PC-9 (cell line): ENCODE measurements at regions not wholly inside any gene's neighbourhood (a gene's known extent, or its start where the extent isn't known, plus 50 kb on each side); places are given as distances from the start of the nearest gene placed in this dataset.

Experiments used
- BruUV-seq: library from RNA; stranded (reverse); fragments of 400-500 nt; replicated peaks from 2 replicates; lab custom pipeline; 2021; lab: Mats Ljungman, UMichigan
- CTCF ChIA-PET: fragments of 300-600 bp; sonication (Branson Sonifier 250); formaldehyde crosslinking; loops from one replicate; lab custom pipeline; 2022; ENCODE audit warnings: antibody characterized with exemption; lab: Charles Lee
- POLR2A ChIA-PET: fragments of 300-600 bp; sonication (Branson Sonifier 250); formaldehyde crosslinking; loops from one replicate; lab custom pipeline; 2022; ENCODE audit warnings: antibody characterized with exemption; ENCODE audit not compliant: unreplicated experiment; lab: Charles Lee
- DNase-seq, 2 experiments: peaks; one replicate each; pipeline versions ENCODE4 v3.0.0 to v3.0.0-alpha.2; 2015 to 2022; ENCODE audit warnings: mixed read lengths in 1 of 2
- H2AFZ ChIP-seq: fragments of 200-600 bp; sonication (generic); 2 replicates; pipeline ENCODE4 v1.8.1; 2017; ENCODE audit warnings: antibody characterized with exemption
- H3F3A ChIP-seq: fragments of 200-600 bp; sonication (generic); 2 replicates; pipeline ENCODE4 v1.8.1; 2017; ENCODE audit warnings: antibody characterized with exemption, mild to moderate bottlenecking, low read depth; ENCODE audit not compliant: insufficient read depth
- H3K27ac ChIP-seq: fragments of 200-600 bp; sonication (generic); 2 replicates; pipeline ENCODE4 v1.6.1; 2016; ENCODE audit warnings: mixed run types
- H3K27me3 ChIP-seq: fragments of 200-600 bp; sonication (generic); 2 replicates; pipeline ENCODE4 v1.6.1; 2016; ENCODE audit warnings: low read depth, mixed run types; ENCODE audit not compliant: insufficient read depth
- H3K36me3 ChIP-seq: fragments of 200-600 bp; sonication (generic); 2 replicates; pipeline ENCODE4 v1.6.1; 2016; ENCODE audit warnings: low read depth, mixed run types
- H3K4me1 ChIP-seq: fragments of 200-600 bp; sonication (generic); replicated peaks from 2 replicates; pipeline ENCODE4 v1.6.1; 2016; ENCODE audit warnings: mixed run types; ENCODE audit not compliant: insufficient read depth
- H3K4me2 ChIP-seq: fragments of 200-600 bp; sonication (generic); 2 replicates; pipeline ENCODE4 v1.6.1; 2017; ENCODE audit warnings: mixed run types
- H3K4me3 ChIP-seq: fragments of 200-600 bp; sonication (generic); 2 replicates; pipeline ENCODE4 v1.6.1; 2016; ENCODE audit warnings: mixed run types
- H3K79me2 ChIP-seq: fragments of 200-600 bp; sonication (generic); 2 replicates; pipeline ENCODE4 v1.6.1; 2017; ENCODE audit warnings: low read depth, mixed run types
- H3K9me2 ChIP-seq: fragments of 200-600 bp; sonication (generic); 2 replicates; pipeline ENCODE4 v1.8.1; 2017; ENCODE audit warnings: mild to moderate bottlenecking; ENCODE audit not compliant: insufficient read depth
- H3K9me3 ChIP-seq: fragments of 200-600 bp; sonication (generic); 2 replicates; pipeline ENCODE4 v1.8.1; 2016; ENCODE audit warnings: low read depth; ENCODE audit not compliant: insufficient read depth
- H4K20me1 ChIP-seq: fragments of 200-600 bp; sonication (generic); 2 replicates; pipeline ENCODE4 v1.8.1; 2017; ENCODE audit not compliant: insufficient read depth
- CTCF ChIP-seq: fragments of 200-600 bp; sonication (generic); conservative IDR thresholded peaks from 2 replicates; pipeline ENCODE4 v1.6.1; 2017; ENCODE audit warnings: mixed run types, antibody characterized with exemption, mild to moderate bottlenecking, moderate library complexity
- EZH2 ChIP-seq: fragments of 200-600 bp; sonication (generic); IDR thresholded peaks from 2 replicates; pipeline ENCODE4 v1.8.0; 2017; ENCODE audit warnings: antibody characterized with exemption, low read depth
- intact Hi-C: fragments of 100-400 bp; cut with micrococcal nuclease; formaldehyde crosslinking; loops from one replicate; pipeline ENCODE4 v1.10.0; 2022; ENCODE audit not compliant: unreplicated experiment

GRCh38 chr18:24937639-24938275 lies 414.2 kb downstream of the ZNF521 start:
- no peak overlapping the region for H2AFZ ChIP-seq
- TF ChIP-seq CTCF (no peak), EZH2 (no peak)
- ChIA-PET CTCF (no interaction called here), POLR2A (no interaction called here)
- no peaks in the 10 kb centered on the region for H3K36me3 ChIP-seq
- intact Hi-C loops, result no loop called here
- no peak overlapping the region for H3K4me3 ChIP-seq
- no peaks in the 10 kb centered on the region for H4K20me1 ChIP-seq
- H3K9me2 ChIP-seq, result no peaks in the 10 kb centered on the region
- H3K4me2 ChIP-seq, result no peak overlapping the region
- no peak overlapping the region for H3K27ac ChIP-seq
- H3K4me1 ChIP-seq, result no peaks in the 10 kb centered on the region
- H3K9me3 ChIP-seq, result no peaks in the 10 kb centered on the region
- H3K79me2 ChIP-seq, result no peaks in the 10 kb centered on the region
- BruUV-seq, result no TSS peak
- H3F3A ChIP-seq, result no peaks in the 10 kb centered on the region
- no peak for DNase-seq
- no peaks in the 10 kb centered on the region for H3K27me3 ChIP-seq

- Histone ChIP-seq H3K27me3 (no peaks in the 10 kb centered on the region), H4K20me1 (no peaks in the 10 kb centered on the region), H3K9me3 (no peaks in the 10 kb centered on the region), H3K4me3 (no peak overlapping the region), H3K36me3 (no peaks in the 10 kb centered on the region), H3K4me1 (no peaks in the 10 kb centered on the region), H2AFZ (no peak overlapping the region), H3K9me2 (no peaks in the 10 kb centered on the region), H3K79me2 (no peaks in the 10 kb centered on the region), H3K4me2 (no peak overlapping the region), H3F3A (no peaks in the 10 kb centered on the region), H3K27ac (no peak overlapping the region)
- TF ChIP-seq CTCF, result no peak
- TF ChIP-seq EZH2, result no peak
- no TSS peak for BruUV-seq
- ChIA-PET CTCF (no interaction called here), POLR2A (no interaction called here)
- intact Hi-C loops, result no loop called here
- DNase-seq, result no peak
Measured at GRCh38 chr18:24940416-24940815, 411.6 kb downstream of the ZNF521 start.

- no peaks in the 10 kb centered on the region for H3K9me2 ChIP-seq
- no peak overlapping the region for H3K4me3 ChIP-seq
- no peaks in the 10 kb centered on the region for H3F3A ChIP-seq
- ChIA-PET POLR2A (no interaction called here), CTCF (no interaction called here)
- no peak overlapping the region for H3K27ac ChIP-seq
- H3K4me1 ChIP-seq, result no peaks in the 10 kb centered on the region
- no peak overlapping the region for H2AFZ ChIP-seq
- TF ChIP-seq CTCF, result no peak
- no peak for TF ChIP-seq EZH2
- no TSS peak for BruUV-seq
- no peak overlapping the region for H3K4me2 ChIP-seq
- no peaks in the 10 kb centered on the region for H4K20me1 ChIP-seq
- intact Hi-C loops, result no loop called here
- DNase-seq, result no peak
- H3K9me3 ChIP-seq, result no peaks in the 10 kb centered on the region
- no peaks in the 10 kb centered on the region for H3K27me3 ChIP-seq
- no peaks in the 10 kb centered on the region for H3K79me2 ChIP-seq
- H3K36me3 ChIP-seq, result no peaks in the 10 kb centered on the region
Measured at GRCh38 chr18:24941174-24941951, 410.6 kb downstream of the ZNF521 start.
